H1 (cell line): ENCODE measurements at regions not wholly inside any gene's neighbourhood (a gene's known extent, or its start where the extent isn't known, plus 50 kb on each side); places are given as distances from the start of the nearest gene placed in this dataset.
"Not testable (repeated sequence)": the region's sequence is repeated elsewhere in the genome, so short reads cannot be mapped to it uniquely, and the experiment has no call there.

Experiments
- CTCF ChIA-PET: fragments of 300-600 bp; sonication (Branson Sonifier 250); formaldehyde crosslinking; loops from one replicate; lab custom pipeline; 2021; ENCODE audit not compliant: partially characterized antibody; lab: Charles Lee
- POLR2A ChIA-PET: fragments of 300-600 bp; sonication (Branson Sonifier 250); formaldehyde crosslinking; loops from one replicate; lab custom pipeline; 2021; ENCODE audit warnings: inconsistent platforms; ENCODE audit not compliant: partially characterized antibody; lab: Charles Lee
- DNase-seq, 2 experiments: peaks; one replicate each; pipeline versions ENCODE4 v3.0.0 to v3.0.0-alpha.2; 2010 to 2022; ENCODE audit warnings: low spot score in 2 of 2, low read depth in 1 of 2, mixed read lengths in 1 of 2
- FAIRE-seq: peaks from 2 replicates; lab custom pipeline; 2011; peaks lifted over from hg19 to GRCh38; lab: Jason Lieb, UNC
- H2AFZ ChIP-seq: 2 replicates; pipeline ENCODE4 v1.8.1; 2012; ENCODE audit warnings: low read length, inconsistent platforms
- H2AK5ac ChIP-seq: 2 replicates; pipeline ENCODE4 v1.6.1; 2013; ENCODE audit warnings: low read depth, low read length
- H2BK120ac ChIP-seq: replicated peaks from 2 replicates; pipeline ENCODE3; 2013; ENCODE audit warnings: low read depth, low read length, inconsistent platforms
- H2BK12ac ChIP-seq: 2 replicates; pipeline ENCODE4 v1.6.1; 2013; ENCODE audit warnings: low read depth, low read length
- H2BK15ac ChIP-seq: 2 replicates; pipeline ENCODE4 v1.6.1; 2013; ENCODE audit warnings: low read length
- H2BK20ac ChIP-seq: 2 replicates; pipeline ENCODE4 v1.6.1; 2013; ENCODE audit warnings: low read length
- H2BK5ac ChIP-seq: 2 replicates; pipeline ENCODE4 v1.6.1; 2013; ENCODE audit warnings: low read depth, low read length
- H3K14ac ChIP-seq: 2 replicates; pipeline ENCODE4 v1.6.1; 2013; ENCODE audit warnings: inconsistent platforms; ENCODE audit not compliant: insufficient read length
- H3K18ac ChIP-seq: 2 replicates; pipeline ENCODE4 v1.6.1; 2013; ENCODE audit warnings: low read length; ENCODE audit errors: extremely low read depth
- H3K23ac ChIP-seq: 2 replicates; pipeline ENCODE4 v1.6.1; 2013; ENCODE audit warnings: inconsistent platforms; ENCODE audit not compliant: insufficient read length
- H3K23me2 ChIP-seq: 2 replicates; pipeline ENCODE4 v1.6.1; 2013; ENCODE audit warnings: low read depth, low read length
- H3K27ac ChIP-seq: 2 replicates; pipeline ENCODE4 v1.6.1; 2011; ENCODE audit warnings: low read depth, low read length, inconsistent platforms
- H3K27me3 ChIP-seq, 4 experiments: replicated peaks in 1 of 4; 1 replicate in 1 of 4; 2 replicates in 3 of 4; pipeline versions ENCODE4 v1.6.1 to v1.8.1; 2011 to 2013; ENCODE audit warnings: low read length in 3 of 4, mild to moderate bottlenecking in 3 of 4, inconsistent platforms in 2 of 4, mixed read lengths in 2 of 4, moderate library complexity in 1 of 4; ENCODE audit not compliant: control insufficient read depth in 3 of 4, insufficient read depth in 3 of 4; ENCODE audit errors: extremely low read depth in 1 of 4
- H3K36me3 ChIP-seq, 4 experiments: 2 replicates each; pipeline versions ENCODE4 v1.6.1 to v1.8.1; 2011 to 2013; ENCODE audit warnings: mild to moderate bottlenecking in 4 of 4, low read length in 3 of 4, moderate library complexity in 2 of 4, control low read depth in 1 of 4, inconsistent platforms in 1 of 4; ENCODE audit not compliant: insufficient read depth in 4 of 4, control insufficient read depth in 2 of 4
- H3K4ac ChIP-seq: replicated peaks from 2 replicates; pipeline ENCODE3; 2013; ENCODE audit warnings: low read length, low read depth, mixed read lengths, inconsistent platforms; ENCODE audit not compliant: insufficient read length
- H3K4me1 ChIP-seq, 4 experiments: replicated peaks in 1 of 4; 1 replicate in 1 of 4; 2 replicates in 3 of 4; pipeline versions ENCODE4 v1.6.1 to v1.8.1; 2011 to 2013; ENCODE audit warnings: low read length in 3 of 4, inconsistent platforms in 2 of 4, mixed read lengths in 1 of 4; ENCODE audit not compliant: insufficient read depth in 4 of 4, control insufficient read depth in 3 of 4
- H3K4me2 ChIP-seq, 2 experiments: 2 replicates each; pipeline versions ENCODE4 v1.6.1 to v1.8.1; 2011 to 2013; ENCODE audit warnings: low read depth in 2 of 2, low read length in 2 of 2, control low read depth in 1 of 2, inconsistent platforms in 1 of 2, mild to moderate bottlenecking in 1 of 2; ENCODE audit not compliant: insufficient read depth in 1 of 2
- H3K4me3 ChIP-seq, 4 experiments: fragments of 200-600, 300-600 bp in 1 of 4; sonication (generic), shearing (Covaris generic), sonication (Bioruptor Twin) in 1 of 4; 2 replicates each; pipeline versions ENCODE4 v1.5.1 to v1.8.1; 2011 to 2016; ENCODE audit warnings: low read length in 4 of 4, low read depth in 3 of 4, control low read depth in 2 of 4, inconsistent platforms in 2 of 4, mild to moderate bottlenecking in 2 of 4, mixed read lengths in 1 of 4, moderate library complexity in 1 of 4; ENCODE audit not compliant: insufficient read depth in 2 of 4; ENCODE audit errors: extremely low read depth in 1 of 4
- H3K56ac ChIP-seq: replicated peaks from 2 replicates; pipeline ENCODE3; 2013; ENCODE audit warnings: low read depth, mild to moderate bottlenecking, mixed read lengths, low read length, inconsistent platforms; ENCODE audit not compliant: insufficient read length
- H3K79me1 ChIP-seq: 2 replicates; pipeline ENCODE4 v1.6.1; 2013; ENCODE audit warnings: low read depth, low read length, control low read depth
- H3K79me2 ChIP-seq, 2 experiments: 2 replicates each; pipeline versions ENCODE4 v1.6.1 to v1.8.1; 2012 to 2013; ENCODE audit warnings: low read length in 2 of 2, mild to moderate bottlenecking in 2 of 2, inconsistent platforms in 1 of 2; ENCODE audit not compliant: insufficient read depth in 2 of 2, control insufficient read depth in 1 of 2
- H3K9ac ChIP-seq, 4 experiments: replicated peaks in 1 of 4; 1 replicate in 1 of 4; 2 replicates in 3 of 4; pipeline versions ENCODE4 v1.6.1 to v1.8.1; 2011 to 2013; ENCODE audit warnings: low read depth in 3 of 4, low read length in 3 of 4, control low read depth in 2 of 4, mild to moderate bottlenecking in 2 of 4, moderate library complexity in 2 of 4, inconsistent platforms in 1 of 4; ENCODE audit errors: extremely low read depth in 1 of 4
- H3K9me3 ChIP-seq, 2 experiments: 2 replicates each; pipeline versions ENCODE4 v1.6.1 to v1.8.1; 2012 to 2013; ENCODE audit warnings: mild to moderate bottlenecking in 2 of 2, moderate library complexity in 2 of 2, control low read depth in 1 of 2, inconsistent platforms in 1 of 2, low read depth in 1 of 2, low read length in 1 of 2, mixed read lengths in 1 of 2; ENCODE audit not compliant: insufficient read depth in 2 of 2
- H4K20me1 ChIP-seq, 2 experiments: replicated peaks in 1 of 2; 2 replicates each; pipeline versions ENCODE3 to v1.8.1; 2011 to 2013; ENCODE audit warnings: inconsistent platforms in 2 of 2, low read length in 2 of 2, mild to moderate bottlenecking in 1 of 2; ENCODE audit not compliant: insufficient read depth in 2 of 2, control insufficient read depth in 1 of 2
- H4K5ac ChIP-seq: 2 replicates; pipeline ENCODE4 v1.6.1; 2013; ENCODE audit warnings: low read length, low read depth, mixed read lengths, inconsistent platforms; ENCODE audit not compliant: insufficient read length
- H4K8ac ChIP-seq: 2 replicates; pipeline ENCODE4 v1.8.0; 2013; ENCODE audit warnings: mild to moderate bottlenecking, moderate library complexity, low read length, inconsistent platforms; ENCODE audit not compliant: insufficient read depth; ENCODE audit errors: extremely low read depth
- H4K91ac ChIP-seq: replicated peaks from 2 replicates; pipeline ENCODE3; 2013; ENCODE audit warnings: low read length, mixed read lengths, inconsistent platforms; ENCODE audit not compliant: insufficient read length
- WGBS, 2 experiments: shearing (Covaris generic) in 1 of 2; methylation state at CpG; one replicate each; pipeline versions ENCODE4 v1.1.6 to v1.1.7; 2013 to 2015; ENCODE audit warnings: low lambda C conversion rate in 2 of 2, mixed read lengths in 2 of 2, inconsistent platforms in 1 of 2, low coverage in 1 of 2, missing lambda C conversion rate in 1 of 2; ENCODE audit not compliant: insufficient replicate concordance in 2 of 2, insufficient coverage in 1 of 2, insufficient read length in 1 of 2; ENCODE audit errors: extremely low coverage in 1 of 2, missing lambda C conversion rate in 1 of 2; 5-methylcytosine and 5-hydroxymethylcytosine counted together

DNA sequence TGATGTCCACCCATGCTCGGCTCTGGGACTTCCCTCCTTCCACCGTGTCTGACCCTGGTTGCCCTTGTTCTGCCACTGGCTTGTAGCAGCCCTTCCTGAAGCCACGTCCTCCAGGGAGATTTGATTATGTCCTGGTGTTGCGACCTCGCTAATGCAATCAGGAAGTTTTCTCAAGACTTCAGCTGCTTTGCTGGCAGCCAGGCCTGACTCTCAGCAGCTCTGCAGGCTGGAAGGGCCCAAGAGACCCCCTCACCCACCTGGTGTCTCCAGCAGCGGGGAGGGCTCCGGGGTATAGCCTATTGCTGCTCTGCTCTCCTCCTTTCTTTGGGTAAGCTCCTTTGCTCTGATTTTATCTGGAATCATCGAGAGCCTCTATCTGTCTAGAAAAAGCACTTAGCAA, 2882.8 kb downstream of the RPIA start:
- H3K14ac ChIP-seq, H3K4me2 ChIP-seq: not testable (repeated sequence)

GRCh38 chr2:91575701-91576100, 2884.2 kb downstream of the RPIA start:
- FAIRE-seq, H2BK15ac ChIP-seq, H3K18ac ChIP-seq, H4K20me1 ChIP-seq, H2BK5ac ChIP-seq, H3K79me2 ChIP-seq, H3K14ac ChIP-seq, H3K27ac ChIP-seq, POLR2A ChIA-PET, H3K23me2 ChIP-seq, H3K4me3 ChIP-seq, H2BK20ac ChIP-seq, H2AFZ ChIP-seq, H3K36me3 ChIP-seq, H2BK12ac ChIP-seq, H3K9me3 ChIP-seq, H3K4ac ChIP-seq, H2AK5ac ChIP-seq, H4K8ac ChIP-seq, CTCF ChIA-PET, H3K4me1 ChIP-seq, H3K56ac ChIP-seq, H2BK120ac ChIP-seq, H3K23ac ChIP-seq, H3K9ac ChIP-seq, H4K5ac ChIP-seq, H3K4me2 ChIP-seq, DNase-seq, H3K79me1 ChIP-seq, H4K91ac ChIP-seq: not testable (repeated sequence)
- H3K27me3 ChIP-seq: peaks cover 0 to 12% (median 7%) of the 10 kb centered on the region in 4 experiments; a peak in 5 of 7 replicates
- WGBS, 2 experiments: 86% methylated on average over 11 of the region's 11 CpGs; no CpG with 5 or more reads in 1 of the 2 experiments

More for the DNA sequence above, 2882.8 kb downstream of the RPIA start:
- H4K5ac ChIP-seq, H3K18ac ChIP-seq, H3K23me2 ChIP-seq, H4K20me1 ChIP-seq, H3K79me2 ChIP-seq, H4K8ac ChIP-seq, H3K36me3 ChIP-seq, H2BK20ac ChIP-seq, H2BK120ac ChIP-seq, H2BK15ac ChIP-seq, H3K56ac ChIP-seq, DNase-seq, H3K79me1 ChIP-seq, H2BK12ac ChIP-seq, POLR2A ChIA-PET, H3K4ac ChIP-seq, FAIRE-seq, H3K9ac ChIP-seq, H3K23ac ChIP-seq, H3K4me1 ChIP-seq, CTCF ChIA-PET, H3K9me3 ChIP-seq, H2AK5ac ChIP-seq, H4K91ac ChIP-seq, H3K4me3 ChIP-seq, H2BK5ac ChIP-seq, H3K27ac ChIP-seq, H2AFZ ChIP-seq: not testable (repeated sequence)
- WGBS, 2 experiments: 86% methylated on average over 5 of the region's 8 CpGs; no CpG with 5 or more reads in 1 of the 2 experiments
- H3K27me3 ChIP-seq: peaks cover 0 to 12% (median 7%) of the 10 kb centered on the region in 4 experiments; a peak in 5 of 7 replicates
